ENCODE measurements at regions not wholly inside any gene's neighbourhood (a gene's known extent, or its start where the extent isn't known, plus 50 kb on each side); places are given as distances from the start of the nearest gene placed in this dataset.

- no CpG with 5 or more reads among the region's 6 CpGs for WGBS (ENCODE audit: insufficient coverage, insufficient read length)
- Histone ChIP-seq H3K9me3 (ENCODE audit: control insufficient read depth, insufficient read depth, low read length) (no peaks in the 10 kb centered on the region), H3K36me3 (ENCODE audit: control insufficient read depth, insufficient read depth, low read length) (no peaks in the 10 kb centered on the region), H3K27ac (ENCODE audit: low read length) (no peak overlapping the region), H3K4me3 (ENCODE audit: low read length) (no peak overlapping the region), H3K27me3 (ENCODE audit: control insufficient read depth, insufficient read depth, low read length) (no peaks in the 10 kb centered on the region), H3K4me1 (ENCODE audit: control insufficient read depth, insufficient read depth, low read length) (peaks cover 1% of the 10 kb centered on the region; the same call in 1 of the 2 replicates)
- no peak for DNase-seq (ENCODE audit: low read depth, low spot score)
Observed at GRCh38 chr9:38153152-38153909, 84.3 kb upstream of the SHB start.

GRCh38 chr9:38149647-38150046 lies 80.6 kb upstream of the SHB start:
- H3K27me3 ChIP-seq (ENCODE audit: control insufficient read depth, insufficient read depth, low read length) = no peaks in the 10 kb centered on the region
- H3K4me3 ChIP-seq (ENCODE audit: low read length) = no peak overlapping the region
- H3K9me3 ChIP-seq (ENCODE audit: control insufficient read depth, insufficient read depth, low read length) = no peaks in the 10 kb centered on the region
- H3K4me1 ChIP-seq (ENCODE audit: control insufficient read depth, insufficient read depth, low read length) = peaks cover 1% of the 10 kb centered on the region; the same call in 1 of the 2 replicates
- no peaks in the 10 kb centered on the region for H3K36me3 ChIP-seq (ENCODE audit: control insufficient read depth, insufficient read depth, low read length)
- H3K27ac ChIP-seq (ENCODE audit: low read length) = no peak overlapping the region
- no CpG with 5 or more reads among the region's 3 CpGs for WGBS (ENCODE audit: insufficient coverage, insufficient read length)
- no peak for DNase-seq (ENCODE audit: low read depth, low spot score)

GRCh38 chr9:38146844-38147243 lies 77.8 kb upstream of the SHB start:
- Histone ChIP-seq H3K9me3 (ENCODE audit: control insufficient read depth, insufficient read depth, low read length) (no peaks in the 10 kb centered on the region), H3K4me3 (ENCODE audit: low read length) (no peak overlapping the region), H3K27ac (ENCODE audit: low read length) (no peak overlapping the region), H3K4me1 (ENCODE audit: control insufficient read depth, insufficient read depth, low read length) (no peaks in the 10 kb centered on the region), H3K27me3 (ENCODE audit: control insufficient read depth, insufficient read depth, low read length) (no peaks in the 10 kb centered on the region), H3K36me3 (ENCODE audit: control insufficient read depth, insufficient read depth, low read length) (no peaks in the 10 kb centered on the region)
- DNase-seq (ENCODE audit: low read depth, low spot score) = no peak
- WGBS (ENCODE audit: insufficient coverage, insufficient read length) = no CpG with 5 or more reads among the region's 8 CpGs

- no peak overlapping the region for H3K27ac ChIP-seq (ENCODE audit: low read length)
- WGBS (ENCODE audit: insufficient coverage, insufficient read length) = no CpG with 5 or more reads among the region's 6 CpGs
- H3K4me3 ChIP-seq (ENCODE audit: low read length) = no peak overlapping the region
- H3K9me3 ChIP-seq (ENCODE audit: control insufficient read depth, insufficient read depth, low read length) = no peaks in the 10 kb centered on the region
- no peaks in the 10 kb centered on the region for H3K27me3 ChIP-seq (ENCODE audit: control insufficient read depth, insufficient read depth, low read length)
- H3K4me1 ChIP-seq (ENCODE audit: control insufficient read depth, insufficient read depth, low read length) = no peaks in the 10 kb centered on the region
- H3K36me3 ChIP-seq (ENCODE audit: control insufficient read depth, insufficient read depth, low read length) = no peaks in the 10 kb centered on the region
- DNase-seq (ENCODE audit: low read depth, low spot score) = no peak
Observed at GRCh38 chr9:38145526-38146053, 76.6 kb upstream of the SHB start.

- Histone ChIP-seq H3K4me3 (ENCODE audit: low read length) (no peak overlapping the region), H3K27me3 (ENCODE audit: control insufficient read depth, insufficient read depth, low read length) (no peaks in the 10 kb centered on the region), H3K27ac (ENCODE audit: low read length) (no peak overlapping the region), H3K9me3 (ENCODE audit: control insufficient read depth, insufficient read depth, low read length) (no peaks in the 10 kb centered on the region), H3K4me1 (ENCODE audit: control insufficient read depth, insufficient read depth, low read length) (no peaks in the 10 kb centered on the region), H3K36me3 (ENCODE audit: control insufficient read depth, insufficient read depth, low read length) (no peaks in the 10 kb centered on the region)
- DNase-seq (ENCODE audit: low read depth, low spot score) = no peak
- WGBS (ENCODE audit: insufficient coverage, insufficient read length) = no CpG with 5 or more reads among the region's 4 CpGs
Observed at GRCh38 chr9:38144421-38144820, 75.4 kb upstream of the SHB start.

- no peak for DNase-seq (ENCODE audit: low read depth, low spot score)
- no peaks in the 10 kb centered on the region; the same call in 1 of the 2 replicates for H3K27me3 ChIP-seq (ENCODE audit: control insufficient read depth, insufficient read depth, low read length)
- WGBS (ENCODE audit: insufficient coverage, insufficient read length) = no CpG with 5 or more reads among the region's 4 CpGs
Observed at GRCh38 chr9:38141746-38142591, 72.9 kb upstream of the SHB start.

GRCh38 chr9:38138276-38138675 lies 69.2 kb upstream of the SHB start:
- no CpG with 5 or more reads among the region's 4 CpGs for WGBS (ENCODE audit: insufficient coverage, insufficient read length)
- Histone ChIP-seq H3K27me3 (ENCODE audit: control insufficient read depth, insufficient read depth, low read length) (no peaks in the 10 kb centered on the region; the same call in 1 of the 2 replicates), H3K4me1 (ENCODE audit: control insufficient read depth, insufficient read depth, low read length) (0 out of 2 replicates have a peak, but pooled peaks cover 1% of the 10 kb centered on the region), H3K9me3 (ENCODE audit: control insufficient read depth, insufficient read depth, low read length) (no peaks in the 10 kb centered on the region), H3K36me3 (ENCODE audit: control insufficient read depth, insufficient read depth, low read length) (no peaks in the 10 kb centered on the region), H3K27ac (ENCODE audit: low read length) (no peak overlapping the region), H3K4me3 (ENCODE audit: low read length) (no peak overlapping the region)
- no peak for DNase-seq (ENCODE audit: low read depth, low spot score)

More at GRCh38 chr9:38141746-38142591, 72.9 kb upstream of the SHB start:
- Histone ChIP-seq H3K27ac (ENCODE audit: low read length) (no peak overlapping the region), H3K4me3 (ENCODE audit: low read length) (no peak overlapping the region), H3K4me1 (ENCODE audit: control insufficient read depth, insufficient read depth, low read length) (no peaks in the 10 kb centered on the region), H3K36me3 (ENCODE audit: control insufficient read depth, insufficient read depth, low read length) (no peaks in the 10 kb centered on the region), H3K9me3 (ENCODE audit: control insufficient read depth, insufficient read depth, low read length) (no peaks in the 10 kb centered on the region)

GRCh38 chr9:38137342-38137741 lies 68.3 kb upstream of the SHB start:
- Histone ChIP-seq H3K4me3 (ENCODE audit: low read length) (no peak overlapping the region), H3K4me1 (ENCODE audit: control insufficient read depth, insufficient read depth, low read length) (0 out of 2 replicates have a peak, but pooled peaks cover 1% of the 10 kb centered on the region), H3K9me3 (ENCODE audit: control insufficient read depth, insufficient read depth, low read length) (no peaks in the 10 kb centered on the region), H3K36me3 (ENCODE audit: control insufficient read depth, insufficient read depth, low read length) (no peaks in the 10 kb centered on the region), H3K27me3 (ENCODE audit: control insufficient read depth, insufficient read depth, low read length) (no peaks in the 10 kb centered on the region; the same call in 1 of the 2 replicates), H3K27ac (ENCODE audit: low read length) (no peak overlapping the region)
- DNase-seq (ENCODE audit: low read depth, low spot score) = no peak
- WGBS (ENCODE audit: insufficient coverage, insufficient read length) = no CpG with 5 or more reads among the region's 5 CpGs

GRCh38 chr9:38136386-38136785 lies 67.4 kb upstream of the SHB start:
- WGBS (ENCODE audit: insufficient coverage, insufficient read length) = no CpG with 5 or more reads among the region's 2 CpGs
- Histone ChIP-seq H3K4me1 (ENCODE audit: control insufficient read depth, insufficient read depth, low read length) (0 out of 2 replicates have a peak, but pooled peaks cover 1% of the 10 kb centered on the region), H3K27me3 (ENCODE audit: control insufficient read depth, insufficient read depth, low read length) (no peaks in the 10 kb centered on the region; the same call in 1 of the 2 replicates), H3K4me3 (ENCODE audit: low read length) (no peak overlapping the region), H3K27ac (ENCODE audit: low read length) (no peak overlapping the region), H3K36me3 (ENCODE audit: control insufficient read depth, insufficient read depth, low read length) (no peaks in the 10 kb centered on the region), H3K9me3 (ENCODE audit: control insufficient read depth, insufficient read depth, low read length) (no peaks in the 10 kb centered on the region)
- DNase-seq (ENCODE audit: low read depth, low spot score) = no peak

- Histone ChIP-seq H3K9me3 (ENCODE audit: control insufficient read depth, insufficient read depth, low read length) (no peaks in the 10 kb centered on the region), H3K36me3 (ENCODE audit: control insufficient read depth, insufficient read depth, low read length) (no peaks in the 10 kb centered on the region), H3K27ac (ENCODE audit: low read length) (no peak overlapping the region), H3K4me3 (ENCODE audit: low read length) (no peak overlapping the region), H3K4me1 (ENCODE audit: control insufficient read depth, insufficient read depth, low read length) (0 out of 2 replicates have a peak, but pooled peaks cover 1% of the 10 kb centered on the region), H3K27me3 (ENCODE audit: control insufficient read depth, insufficient read depth, low read length) (no peaks in the 10 kb centered on the region; the same call in 1 of the 2 replicates)
- DNase-seq (ENCODE audit: low read depth, low spot score) = no peak
- no CpG with 5 or more reads among the region's 6 CpGs for WGBS (ENCODE audit: insufficient coverage, insufficient read length)
Observed at GRCh38 chr9:38134611-38135237, 65.7 kb upstream of the SHB start.
